Cerebellar cortex (tissue), 1 donor: ENCODE measurements at regions not wholly inside any gene's neighbourhood (a gene's known extent, or its start where the extent isn't known, plus 50 kb on each side); places are given as distances from the start of the nearest gene placed in this dataset.
A peak's percentile ranks its signal among the peaks of the same experiment; 100 is the strongest.

ENCODE experiments used
- DNase-seq: peaks from one replicate; pipeline ENCODE4 v3.0.0-alpha.2; 2015; ENCODE audit warnings: low spot score

DNA sequence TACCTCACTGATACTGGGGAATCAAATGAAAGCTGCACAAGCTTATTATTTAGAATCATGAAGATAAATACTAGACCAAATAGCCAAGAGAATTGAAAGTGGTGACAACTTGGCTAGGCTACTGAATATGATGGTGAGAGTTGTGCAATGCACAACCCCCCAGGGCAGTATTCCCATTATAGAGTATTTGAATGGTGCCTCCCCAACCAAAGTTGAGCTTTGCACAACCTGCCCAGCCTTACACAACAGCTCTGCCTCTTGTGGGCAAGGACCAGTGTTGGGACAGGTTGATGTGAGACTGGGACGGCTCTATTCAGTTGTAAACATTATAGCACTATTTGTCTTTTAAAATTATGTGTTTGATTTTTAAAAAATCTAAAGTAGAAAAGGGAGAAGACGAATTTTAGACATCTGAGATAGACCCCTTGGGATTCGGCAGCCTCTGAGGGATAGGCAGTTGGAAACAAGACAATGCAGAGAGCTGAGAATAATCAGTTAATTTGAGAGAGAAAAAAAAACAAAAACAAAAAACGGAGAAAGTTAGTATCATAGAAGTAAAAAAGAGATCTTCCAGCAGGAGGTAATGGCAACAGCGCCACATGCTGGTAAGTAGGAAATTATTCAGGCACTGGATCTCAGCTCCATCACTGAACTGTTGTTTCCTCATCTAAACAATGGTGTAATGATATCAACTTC, 91.0 kb upstream of the KCNA3 start:
- DNase-seq: peak; percentile 70

DNA sequence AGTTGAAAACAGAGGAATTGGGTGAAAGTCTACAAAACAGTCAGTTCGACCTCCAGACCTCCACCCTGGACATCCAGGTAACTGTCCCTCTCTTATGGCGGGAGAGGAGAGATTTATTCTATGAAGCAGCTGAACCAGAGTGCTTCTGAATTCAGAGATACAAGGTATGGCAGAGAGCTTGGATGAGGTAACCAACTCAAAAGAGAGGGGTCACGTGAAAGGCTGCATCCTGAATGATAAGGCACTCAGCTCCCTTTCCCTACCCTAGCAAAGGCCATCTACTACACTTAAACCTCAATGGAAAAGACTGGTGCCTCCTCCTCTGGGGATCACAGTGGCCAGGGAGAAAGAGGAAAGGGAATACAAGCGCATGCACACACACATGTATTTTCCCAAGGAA, 88.4 kb upstream of the KCNA3 start:
- no peak for DNase-seq

- no peak for DNase-seq
These were observed 85.6 kb upstream of the KCNA3 start for GRCh38 chr1:110760321-110760720.

DNA sequence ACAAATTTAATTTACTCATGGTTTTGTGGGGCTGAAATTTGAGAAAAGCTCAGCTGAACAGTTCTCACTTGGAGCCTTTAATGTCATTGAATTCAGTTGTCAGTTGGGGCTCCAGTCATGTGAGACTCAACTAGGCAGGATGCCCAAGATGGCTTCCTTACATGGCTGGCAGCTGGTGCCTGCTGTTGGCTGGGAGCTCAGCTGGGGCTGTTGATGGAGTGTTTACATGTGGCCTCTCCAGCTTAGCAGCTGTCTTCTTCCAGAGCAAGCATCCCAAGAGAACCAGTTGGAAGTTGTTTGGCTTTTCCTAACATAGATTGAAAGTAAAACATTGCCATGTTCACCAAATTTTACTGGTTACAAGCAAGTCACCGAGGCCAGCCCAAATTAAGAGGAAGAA, 81.8 kb upstream of the KCNA3 start:
- DNase-seq: no peak

- DNase-seq: no peak
These were observed 78.4 kb upstream of the KCNA3 start for GRCh38 chr1:110752941-110753725.

GRCh38 chr1:110750562-110750961, 75.8 kb upstream of the KCNA3 start:
- peak; percentile 66 for DNase-seq

- DNase-seq: peak; percentile 84
These were observed 75.2 kb upstream of the KCNA3 start for GRCh38 chr1:110749960-110750359.

DNA sequence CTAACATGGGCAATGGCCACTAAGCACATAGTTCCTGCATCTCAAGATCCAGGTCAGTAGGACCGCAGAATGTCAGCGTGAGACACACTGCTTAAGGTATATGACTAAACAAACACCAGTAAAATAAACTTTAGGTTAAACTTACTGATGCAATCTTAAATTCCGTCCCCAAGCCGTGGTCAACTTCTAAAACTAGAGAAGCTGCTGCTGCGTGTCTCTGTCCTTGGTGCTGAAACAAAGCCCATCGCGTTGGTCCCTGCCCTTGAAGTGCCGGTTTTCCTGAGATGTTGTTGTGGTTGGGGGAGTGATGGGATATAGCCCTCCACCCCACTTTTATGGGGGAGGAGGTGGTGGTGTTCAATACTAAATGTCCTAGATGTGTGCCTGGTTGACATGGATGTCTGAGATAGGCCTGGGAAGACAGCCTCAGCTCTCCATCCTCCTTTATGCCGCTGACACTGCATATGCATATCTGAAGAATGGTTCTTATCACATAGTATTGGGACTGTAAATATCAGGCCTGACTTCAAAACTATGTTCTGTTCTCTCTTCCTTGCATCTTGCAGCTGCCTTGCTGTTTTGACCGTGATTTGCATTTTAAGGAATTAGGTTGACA, 72.0 kb upstream of the KCNA3 start:
- DNase-seq: no peak

GRCh38 chr1:110743397-110743796, 68.7 kb upstream of the KCNA3 start:
- DNase-seq: no peak

GRCh38 chr1:110736900-110737605, 62.3 kb upstream of the KCNA3 start:
- DNase-seq: no peak

DNA sequence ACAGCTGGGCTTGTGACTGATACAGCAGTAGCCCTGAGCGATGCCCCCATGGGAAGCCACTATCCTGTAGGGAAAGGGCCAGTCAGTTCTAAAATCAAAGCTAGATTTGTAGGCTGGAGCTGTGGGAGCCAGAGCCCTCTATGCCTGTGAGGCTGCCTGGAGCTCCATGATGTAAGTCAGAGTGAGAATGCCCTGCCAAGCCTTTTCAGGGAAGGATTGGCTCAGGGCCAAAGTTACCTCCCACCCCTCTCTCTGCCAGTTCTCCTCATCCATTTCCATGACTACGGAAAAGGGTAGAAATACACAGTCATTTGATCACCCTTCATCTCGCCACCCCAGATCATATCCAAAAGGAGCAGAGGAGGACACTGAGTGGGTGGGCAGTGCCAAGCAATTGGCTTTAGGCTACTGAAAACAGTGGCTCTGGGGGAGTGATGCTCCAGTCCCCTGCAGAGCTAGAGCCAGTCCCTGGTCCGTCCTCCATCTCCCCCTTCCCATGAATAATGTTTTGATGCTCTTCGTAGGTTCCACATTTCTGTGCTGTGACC, 59.5 kb upstream of the KCNA3 start:
- DNase-seq: no peak

GRCh38 chr1:110731529-110731928, 56.8 kb upstream of the KCNA3 start:
- DNase-seq: no peak

- no peak for DNase-seq
These were observed 53.8 kb upstream of the KCNA3 start for GRCh38 chr1:110728388-110729001.

- DNase-seq: no peak
These were observed 52.5 kb upstream of the KCNA3 start for GRCh38 chr1:110727246-110727645.

GRCh38 chr1:110726755-110727154, 52.0 kb upstream of the KCNA3 start:
- no peak for DNase-seq
